Fibroblast of villous mesenchyme (primary cell): ENCODE measurements at regions not wholly inside any gene's neighbourhood (a gene's known extent, or its start where the extent isn't known, plus 50 kb on each side); places are given as distances from the start of the nearest gene placed in this dataset.
A peak's percentile ranks its signal among the peaks of the same experiment; 100 is the strongest.

Experiments used
- DNase-seq: peaks from one replicate; pipeline ENCODE4 v3.0.0-alpha.2; 2010; ENCODE audit warnings: low read depth
- H3K4me3 ChIP-seq: 2 replicates; pipeline ENCODE4 v1.5.1; 2011; ENCODE audit warnings: low read depth, mild to moderate bottlenecking, low read length
- TF ChIP-seq, protein P1 (sequence below): IDR thresholded peaks from 2 replicates; pipeline ENCODE4 v1.5.1; 2012; ENCODE audit warnings: low read depth, mild to moderate bottlenecking, low read length; ENCODE audit not compliant: insufficient read depth

DNA sequence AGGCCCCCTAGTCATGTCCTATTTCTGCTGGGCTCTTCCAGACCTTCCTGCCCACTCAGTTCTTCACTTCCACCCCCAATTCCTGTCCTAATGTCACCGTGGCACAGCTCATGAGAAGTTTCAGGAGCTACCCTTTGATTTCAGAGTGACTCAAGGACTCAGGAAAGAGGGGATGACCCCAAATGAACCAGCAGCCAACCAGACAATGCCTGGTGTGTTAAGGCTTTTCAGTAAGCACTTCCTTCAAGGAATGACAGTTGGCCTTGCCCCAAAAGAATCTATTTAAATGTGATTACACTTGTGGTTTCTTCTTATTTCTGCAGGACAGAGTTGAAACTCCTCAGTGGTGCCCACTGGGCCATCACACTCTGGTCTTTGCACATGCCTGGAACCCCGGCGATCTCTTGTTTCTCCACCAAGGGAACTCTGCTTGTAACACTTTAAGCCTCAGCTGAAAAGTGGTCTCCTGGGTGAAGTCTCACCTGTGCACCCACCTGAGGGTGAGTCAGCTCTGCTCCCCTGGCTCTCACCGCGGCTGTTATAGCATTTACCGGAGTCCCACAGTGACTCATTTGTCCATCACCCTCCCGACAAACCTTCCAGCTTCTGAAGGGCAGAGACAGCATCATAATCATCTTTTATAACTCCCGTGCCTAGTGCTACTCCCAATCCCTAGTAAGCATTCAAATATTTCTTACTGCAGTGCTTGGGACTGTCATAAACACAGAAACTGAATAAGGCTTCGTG, 123.0 kb upstream of the SVIL start:
- no peak for DNase-seq
- TF ChIP-seq, protein P1, sequence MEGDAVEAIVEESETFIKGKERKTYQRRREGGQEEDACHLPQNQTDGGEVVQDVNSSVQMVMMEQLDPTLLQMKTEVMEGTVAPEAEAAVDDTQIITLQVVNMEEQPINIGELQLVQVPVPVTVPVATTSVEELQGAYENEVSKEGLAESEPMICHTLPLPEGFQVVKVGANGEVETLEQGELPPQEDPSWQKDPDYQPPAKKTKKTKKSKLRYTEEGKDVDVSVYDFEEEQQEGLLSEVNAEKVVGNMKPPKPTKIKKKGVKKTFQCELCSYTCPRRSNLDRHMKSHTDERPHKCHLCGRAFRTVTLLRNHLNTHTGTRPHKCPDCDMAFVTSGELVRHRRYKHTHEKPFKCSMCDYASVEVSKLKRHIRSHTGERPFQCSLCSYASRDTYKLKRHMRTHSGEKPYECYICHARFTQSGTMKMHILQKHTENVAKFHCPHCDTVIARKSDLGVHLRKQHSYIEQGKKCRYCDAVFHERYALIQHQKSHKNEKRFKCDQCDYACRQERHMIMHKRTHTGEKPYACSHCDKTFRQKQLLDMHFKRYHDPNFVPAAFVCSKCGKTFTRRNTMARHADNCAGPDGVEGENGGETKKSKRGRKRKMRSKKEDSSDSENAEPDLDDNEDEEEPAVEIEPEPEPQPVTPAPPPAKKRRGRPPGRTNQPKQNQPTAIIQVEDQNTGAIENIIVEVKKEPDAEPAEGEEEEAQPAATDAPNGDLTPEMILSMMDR, result no peak

DNA sequence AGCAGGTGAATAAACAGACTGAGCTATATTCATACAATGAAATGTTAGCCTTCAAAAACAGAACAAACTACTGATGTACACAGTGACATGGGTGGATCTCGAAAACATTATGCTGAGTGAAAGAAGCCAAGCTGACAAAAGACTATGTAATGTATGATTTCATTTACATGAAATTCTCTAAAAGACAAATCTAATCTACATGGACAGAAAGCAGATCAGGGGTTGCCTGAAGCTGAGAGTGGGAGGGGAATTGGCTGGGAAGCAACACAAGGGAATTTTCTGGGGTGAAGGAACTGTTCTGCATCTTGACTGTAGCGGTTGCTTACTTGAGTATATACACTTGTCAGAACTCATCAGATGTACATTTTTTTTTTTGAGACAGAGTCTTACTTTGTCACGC, 121.7 kb upstream of the SVIL start:
- DNase-seq, result no peak
- TF ChIP-seq, protein P1, result no peak
- no peak overlapping the region for H3K4me3 ChIP-seq

More for the DNA sequence above, 123.0 kb upstream of the SVIL start:
- no peak overlapping the region for H3K4me3 ChIP-seq

DNA sequence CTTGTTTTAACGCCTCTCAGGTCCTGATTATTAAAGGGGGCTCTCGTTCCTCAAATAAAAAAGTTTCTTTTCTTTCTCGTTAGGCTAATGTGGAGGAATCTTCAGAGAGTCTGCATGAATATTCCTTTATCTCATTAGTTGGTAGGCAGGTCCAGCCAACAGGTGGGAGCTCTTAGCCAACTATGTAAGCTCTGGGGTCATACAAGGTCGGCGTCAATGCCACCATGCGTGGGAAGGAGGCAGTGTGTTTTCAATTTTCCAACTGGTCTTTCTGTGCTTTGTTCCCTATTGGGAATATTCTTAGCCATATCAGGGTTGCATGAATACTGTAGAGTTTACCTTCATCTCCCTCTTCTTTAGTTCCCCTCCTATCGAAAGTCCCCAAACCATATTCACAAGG, 118.5 kb upstream of the SVIL start:
- TF ChIP-seq, protein P1, result no peak
- no peak overlapping the region for H3K4me3 ChIP-seq
- DNase-seq, result no peak

DNA sequence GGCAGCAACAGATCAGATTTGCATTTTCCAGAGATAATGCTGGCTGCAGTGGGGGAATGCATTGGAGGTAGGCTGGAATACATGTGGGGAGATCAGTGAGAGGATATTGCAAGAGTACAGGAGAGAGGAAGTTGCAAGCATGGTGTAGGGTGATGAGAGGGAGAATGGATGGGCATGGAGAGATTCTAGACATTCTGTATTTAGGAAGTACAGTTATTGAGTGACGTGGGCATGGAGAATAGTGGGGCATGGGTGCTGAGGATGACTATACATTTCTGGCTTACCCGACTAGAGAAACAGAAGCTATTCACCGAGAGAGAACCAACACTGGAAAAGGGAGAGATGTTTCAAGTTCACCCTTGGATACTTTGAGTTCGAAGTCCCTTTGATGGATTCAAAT, 116.9 kb upstream of the SVIL start:
- TF ChIP-seq, protein P1, result no peak
- no peak for DNase-seq
- H3K4me3 ChIP-seq, result no peak overlapping the region

DNA sequence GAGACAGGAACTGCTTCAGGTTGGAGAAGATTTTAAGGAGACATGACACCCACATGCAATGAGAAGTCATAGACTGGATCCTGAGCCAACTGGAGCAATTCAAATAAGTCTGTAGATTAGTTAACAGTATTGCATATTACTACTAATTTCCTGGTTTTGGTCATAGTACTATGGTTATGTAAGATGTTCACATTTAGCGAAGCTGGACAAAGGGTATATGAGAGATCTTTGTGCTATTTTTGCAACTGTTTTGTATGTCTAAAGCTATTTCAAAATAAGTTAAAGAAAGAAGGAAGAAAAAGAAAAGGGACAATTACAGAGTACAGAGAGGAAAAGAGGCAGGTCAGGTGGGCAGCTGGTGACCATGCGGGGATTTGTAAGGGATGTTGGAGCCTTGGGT, 116.5 kb upstream of the SVIL start:
- H3K4me3 ChIP-seq, result no peak overlapping the region
- DNase-seq, result no peak
- TF ChIP-seq, protein P1, result no peak

DNA sequence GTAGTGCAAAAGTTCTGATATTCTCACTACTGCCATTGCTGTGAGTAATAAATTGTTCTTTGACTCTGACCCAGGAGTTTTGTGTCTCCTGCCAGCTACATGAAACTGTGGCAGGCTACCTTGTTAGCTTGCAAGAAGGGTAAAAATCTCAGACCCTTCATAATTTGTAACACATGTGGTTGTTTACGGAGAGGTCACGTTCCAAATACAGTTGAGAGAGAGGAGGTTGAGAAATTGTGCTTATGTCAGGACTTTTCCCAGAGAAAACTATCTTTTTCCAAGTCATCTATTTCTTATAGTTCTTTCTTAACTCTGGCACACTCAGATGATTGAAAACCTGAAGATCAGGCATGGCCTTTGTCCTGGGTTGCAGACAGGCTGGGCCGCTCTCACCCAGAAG, 114.4 kb upstream of the SVIL start:
- TF ChIP-seq, protein P1, result no peak
- peak; percentile 51 for DNase-seq

DNA sequence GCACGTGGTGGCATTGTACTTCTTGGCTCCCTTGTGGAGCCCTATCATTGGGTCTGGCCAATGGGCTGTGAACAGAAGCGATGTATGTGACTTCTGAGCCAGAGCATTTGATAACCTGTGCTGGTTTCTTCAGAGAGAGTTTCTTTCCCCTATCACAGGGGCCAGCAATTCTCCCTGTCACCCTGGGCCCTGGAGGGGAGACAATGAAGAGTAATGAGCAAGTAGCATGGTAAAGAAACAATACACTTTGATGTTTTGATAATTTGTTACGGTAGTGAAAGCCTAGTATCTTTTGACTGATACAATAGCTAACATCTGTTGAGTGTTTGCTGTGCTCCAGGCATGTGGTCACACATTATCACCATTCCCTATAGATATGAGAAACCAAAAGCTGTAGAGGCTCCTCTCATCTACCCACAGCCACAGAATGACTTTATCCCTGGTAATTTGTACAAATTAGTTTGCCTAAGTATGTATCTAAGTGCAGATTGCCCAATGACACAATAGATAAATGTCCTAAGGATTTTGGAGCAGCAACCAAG, 113.4 kb upstream of the SVIL start:
- peak; percentile 42 for DNase-seq
- no peak overlapping the region for H3K4me3 ChIP-seq
- TF ChIP-seq, protein P1, result no peak

More for the DNA sequence above, 114.4 kb upstream of the SVIL start:
- H3K4me3 ChIP-seq, result no peak overlapping the region
